OCI-LY1 (cell line): ENCODE measurements at regions not wholly inside any gene's neighbourhood (a gene's known extent, or its start where the extent isn't known, plus 50 kb on each side); places are given as distances from the start of the nearest gene placed in this dataset.

Experiments
- EZH2 ChIP-seq: fragments of 200-600 bp; sonication (generic), shearing (Covaris generic); IDR thresholded peaks from 2 replicates; pipeline ENCODE4 v1.8.0; 2017; ENCODE audit warnings: borderline replicate concordance, mixed run types, mild to moderate bottlenecking, antibody characterized with exemption, low read length, moderate library complexity, mixed read lengths
- TF ChIP-seq, protein P1 (sequence below): fragments of 200-600 bp; sonication (generic), shearing (Covaris generic); IDR thresholded peaks from 2 replicates; pipeline ENCODE4 v1.5.1; 2017; ENCODE audit warnings: mild to moderate bottlenecking, antibody characterized with exemption, low read length, moderate library complexity, mixed read lengths

DNA sequence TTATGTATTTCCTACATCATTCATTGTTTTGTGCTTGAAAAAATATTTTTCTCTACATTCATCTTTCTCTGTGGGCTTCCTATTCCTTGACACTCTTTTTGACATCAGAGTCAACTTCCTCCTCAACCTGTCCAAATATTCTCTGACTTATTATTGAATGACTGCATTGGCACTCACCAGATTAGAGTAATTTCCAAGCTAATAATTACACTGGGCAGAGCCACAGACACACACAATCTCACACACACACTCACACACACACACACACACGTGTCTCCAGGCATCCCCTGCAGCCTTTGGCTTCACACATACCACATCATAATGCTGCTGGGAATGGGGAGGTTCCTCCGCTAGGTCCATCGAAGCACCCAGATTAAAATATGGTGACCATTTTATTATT is 184.5 kb downstream of the SYK start:
- TF ChIP-seq, protein P1, sequence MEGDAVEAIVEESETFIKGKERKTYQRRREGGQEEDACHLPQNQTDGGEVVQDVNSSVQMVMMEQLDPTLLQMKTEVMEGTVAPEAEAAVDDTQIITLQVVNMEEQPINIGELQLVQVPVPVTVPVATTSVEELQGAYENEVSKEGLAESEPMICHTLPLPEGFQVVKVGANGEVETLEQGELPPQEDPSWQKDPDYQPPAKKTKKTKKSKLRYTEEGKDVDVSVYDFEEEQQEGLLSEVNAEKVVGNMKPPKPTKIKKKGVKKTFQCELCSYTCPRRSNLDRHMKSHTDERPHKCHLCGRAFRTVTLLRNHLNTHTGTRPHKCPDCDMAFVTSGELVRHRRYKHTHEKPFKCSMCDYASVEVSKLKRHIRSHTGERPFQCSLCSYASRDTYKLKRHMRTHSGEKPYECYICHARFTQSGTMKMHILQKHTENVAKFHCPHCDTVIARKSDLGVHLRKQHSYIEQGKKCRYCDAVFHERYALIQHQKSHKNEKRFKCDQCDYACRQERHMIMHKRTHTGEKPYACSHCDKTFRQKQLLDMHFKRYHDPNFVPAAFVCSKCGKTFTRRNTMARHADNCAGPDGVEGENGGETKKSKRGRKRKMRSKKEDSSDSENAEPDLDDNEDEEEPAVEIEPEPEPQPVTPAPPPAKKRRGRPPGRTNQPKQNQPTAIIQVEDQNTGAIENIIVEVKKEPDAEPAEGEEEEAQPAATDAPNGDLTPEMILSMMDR, result no peak
- TF ChIP-seq EZH2, result no peak
